ENCODE measurements at regions not wholly inside any gene's neighbourhood (a gene's known extent, or its start where the extent isn't known, plus 50 kb on each side); places are given as distances from the start of the nearest gene placed in this dataset.

DNA sequence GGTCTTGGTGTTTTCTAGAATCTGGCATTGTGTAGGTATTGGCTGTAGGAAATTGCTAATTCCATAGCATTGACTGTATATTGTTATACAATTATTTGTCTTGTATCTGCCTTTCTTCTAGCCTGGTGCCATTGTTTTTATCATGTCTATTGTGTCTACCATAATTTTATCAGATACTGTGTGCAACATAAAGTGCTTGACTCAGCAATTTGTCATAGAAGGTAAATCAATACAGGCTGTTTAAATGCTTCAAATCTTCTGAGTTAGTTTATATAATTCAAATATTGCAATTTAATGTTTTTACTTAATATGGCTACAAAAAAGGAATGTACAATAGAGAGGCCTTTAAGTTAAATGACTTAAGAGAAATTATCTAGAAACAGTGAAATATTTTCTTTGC is 263.3 kb upstream of the UGT8 start:
- H3K4me1 Mint-ChIP-seq, result no peaks in the 10 kb centered on the region
- no peaks in the 10 kb centered on the region for H3K36me3 Mint-ChIP-seq (ENCODE audit: low read depth)
- peak overlapping the region in 2 of 3 experiments; percentile 0 to 55 for H3K27ac Mint-ChIP-seq
- no peaks in the 10 kb centered on the region for H3K9me3 Mint-ChIP-seq
- H3K27me3 Mint-ChIP-seq (ENCODE audit: low read depth), result no peaks in the 10 kb centered on the region
- no peak overlapping the region for H3K4me3 Mint-ChIP-seq
- TF ChIP-seq, protein P1, sequence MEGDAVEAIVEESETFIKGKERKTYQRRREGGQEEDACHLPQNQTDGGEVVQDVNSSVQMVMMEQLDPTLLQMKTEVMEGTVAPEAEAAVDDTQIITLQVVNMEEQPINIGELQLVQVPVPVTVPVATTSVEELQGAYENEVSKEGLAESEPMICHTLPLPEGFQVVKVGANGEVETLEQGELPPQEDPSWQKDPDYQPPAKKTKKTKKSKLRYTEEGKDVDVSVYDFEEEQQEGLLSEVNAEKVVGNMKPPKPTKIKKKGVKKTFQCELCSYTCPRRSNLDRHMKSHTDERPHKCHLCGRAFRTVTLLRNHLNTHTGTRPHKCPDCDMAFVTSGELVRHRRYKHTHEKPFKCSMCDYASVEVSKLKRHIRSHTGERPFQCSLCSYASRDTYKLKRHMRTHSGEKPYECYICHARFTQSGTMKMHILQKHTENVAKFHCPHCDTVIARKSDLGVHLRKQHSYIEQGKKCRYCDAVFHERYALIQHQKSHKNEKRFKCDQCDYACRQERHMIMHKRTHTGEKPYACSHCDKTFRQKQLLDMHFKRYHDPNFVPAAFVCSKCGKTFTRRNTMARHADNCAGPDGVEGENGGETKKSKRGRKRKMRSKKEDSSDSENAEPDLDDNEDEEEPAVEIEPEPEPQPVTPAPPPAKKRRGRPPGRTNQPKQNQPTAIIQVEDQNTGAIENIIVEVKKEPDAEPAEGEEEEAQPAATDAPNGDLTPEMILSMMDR (IDR thresholded peaks at IDR 0.05; ENCODE audit: unreplicated experiment in 3 of 3), result no peak

DNA sequence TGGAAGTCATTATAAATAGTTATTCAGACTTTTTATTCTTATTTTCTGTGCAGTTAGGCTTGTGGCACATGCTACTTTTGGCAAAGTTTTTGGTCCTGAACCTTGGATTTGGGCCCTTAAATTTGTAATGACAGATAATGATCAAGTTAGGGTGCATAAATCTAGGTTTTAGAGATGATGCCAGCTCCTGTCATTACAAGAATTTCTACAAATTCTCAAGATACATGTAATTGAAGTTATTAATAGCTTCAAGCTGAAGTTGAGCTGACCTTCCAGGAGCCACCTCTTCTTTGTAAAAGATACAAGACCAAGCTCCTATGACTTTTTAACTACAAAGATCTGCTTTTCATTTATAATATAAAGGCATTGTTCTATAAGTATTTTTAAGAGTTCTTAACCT is 255.6 kb upstream of the UGT8 start:
- Mint-ChIP-seq H3K4me1 (no peaks in the 10 kb centered on the region), H3K27me3 (ENCODE audit: low read depth) (no peaks in the 10 kb centered on the region), H3K4me3 (no peak overlapping the region), H3K9me3 (no peaks in the 10 kb centered on the region), H3K36me3 (ENCODE audit: low read depth) (no peaks in the 10 kb centered on the region), H3K27ac (no peak overlapping the region)
- TF ChIP-seq, protein P1 (IDR thresholded peaks at IDR 0.05; ENCODE audit: unreplicated experiment in 3 of 3), result no peak

DNA sequence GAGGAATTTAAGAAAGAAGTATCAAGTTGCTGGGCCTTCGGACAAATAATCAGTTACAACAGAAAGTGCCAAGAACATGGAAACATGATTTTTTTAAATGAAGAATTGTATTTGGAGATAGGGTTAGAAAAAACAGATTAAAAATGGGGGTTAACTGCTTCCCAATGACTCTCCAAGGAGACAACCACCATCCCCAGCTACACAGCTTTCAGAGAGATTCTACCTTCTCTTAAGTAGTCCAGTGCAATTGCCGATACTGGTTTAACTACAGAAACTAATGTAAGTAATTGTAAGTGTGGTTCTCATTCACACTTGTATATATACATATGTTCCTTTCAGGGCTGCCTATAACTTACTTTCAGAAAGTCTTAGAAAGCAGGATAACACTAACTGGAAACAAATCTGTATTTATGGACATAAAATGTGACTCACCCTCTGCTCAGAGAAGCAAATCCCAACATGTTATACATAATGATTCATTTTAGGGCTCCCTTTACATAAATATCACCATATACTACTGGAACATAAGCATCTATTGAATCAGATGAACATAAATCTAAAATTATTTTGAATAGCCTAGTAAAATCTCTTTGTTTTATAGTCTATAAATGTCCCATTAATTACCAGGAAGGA is 248.9 kb upstream of the UGT8 start:
- no peaks in the 10 kb centered on the region for H3K36me3 Mint-ChIP-seq (ENCODE audit: low read depth)
- no peak overlapping the region for H3K27ac Mint-ChIP-seq
- no peaks in the 10 kb centered on the region for H3K27me3 Mint-ChIP-seq (ENCODE audit: low read depth)
- no peak overlapping the region for H3K4me3 Mint-ChIP-seq
- TF ChIP-seq, protein P1 (IDR thresholded peaks at IDR 0.05; ENCODE audit: unreplicated experiment in 3 of 3), result no peak
- H3K9me3 Mint-ChIP-seq, result peaks cover 14% of the 10 kb centered on the region
- H3K4me1 Mint-ChIP-seq, result no peaks in the 10 kb centered on the region

DNA sequence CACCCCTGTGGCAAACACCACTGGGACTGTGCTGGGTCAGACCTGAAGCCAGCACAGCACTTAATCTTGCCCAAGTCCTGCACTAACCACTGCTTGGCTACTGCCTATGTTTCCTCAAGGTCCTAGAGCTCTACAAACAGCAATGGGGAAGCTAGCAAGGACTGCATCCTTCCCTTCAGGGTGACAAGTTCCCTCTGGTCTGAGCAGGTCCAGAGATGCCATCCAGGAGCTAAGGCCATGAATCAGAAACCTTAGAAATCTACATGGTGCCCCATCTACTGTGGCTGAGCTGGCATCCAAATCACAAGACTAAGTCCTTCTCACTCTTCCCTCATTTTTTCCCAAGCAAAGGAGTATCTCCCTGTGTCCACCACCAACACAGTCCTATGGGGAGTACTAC is 239.7 kb upstream of the UGT8 start:
- no peak overlapping the region for H3K27ac Mint-ChIP-seq
- H3K27me3 Mint-ChIP-seq (ENCODE audit: low read depth), result no peaks in the 10 kb centered on the region
- no peaks in the 10 kb centered on the region for H3K4me1 Mint-ChIP-seq
- TF ChIP-seq, protein P1 (IDR thresholded peaks at IDR 0.05; ENCODE audit: unreplicated experiment in 3 of 3), result no peak
- H3K4me3 Mint-ChIP-seq, result no peak overlapping the region
- H3K36me3 Mint-ChIP-seq (ENCODE audit: low read depth), result no peaks in the 10 kb centered on the region
- peaks cover 3% of the 10 kb centered on the region for H3K9me3 Mint-ChIP-seq

DNA sequence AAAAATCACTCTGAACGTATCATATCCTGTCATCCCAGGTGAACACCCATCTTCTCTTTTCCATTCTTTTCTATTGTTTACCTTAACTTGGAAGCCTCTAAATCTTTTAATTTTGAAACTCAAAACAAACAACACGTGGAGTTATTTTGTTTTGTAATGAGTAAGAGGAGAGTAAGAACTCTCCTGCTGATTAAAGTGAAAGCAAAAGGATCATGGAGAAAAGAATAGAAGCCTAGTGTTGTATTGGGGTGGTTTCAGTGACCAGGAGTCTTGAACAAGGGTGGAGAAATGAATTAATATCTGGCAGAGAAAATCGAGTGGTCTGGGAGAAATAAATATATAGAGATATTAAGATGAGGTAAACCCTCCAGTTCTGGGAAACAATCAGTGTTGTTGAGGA is 237.4 kb upstream of the UGT8 start:
- Mint-ChIP-seq H3K9me3 (no peaks in the 10 kb centered on the region), H3K27me3 (ENCODE audit: low read depth) (no peaks in the 10 kb centered on the region), H3K4me1 (no peaks in the 10 kb centered on the region), H3K27ac (no peak overlapping the region), H3K36me3 (ENCODE audit: low read depth) (no peaks in the 10 kb centered on the region), H3K4me3 (no peak overlapping the region)
- TF ChIP-seq, protein P1 (IDR thresholded peaks at IDR 0.05; ENCODE audit: unreplicated experiment in 3 of 3), result no peak

DNA sequence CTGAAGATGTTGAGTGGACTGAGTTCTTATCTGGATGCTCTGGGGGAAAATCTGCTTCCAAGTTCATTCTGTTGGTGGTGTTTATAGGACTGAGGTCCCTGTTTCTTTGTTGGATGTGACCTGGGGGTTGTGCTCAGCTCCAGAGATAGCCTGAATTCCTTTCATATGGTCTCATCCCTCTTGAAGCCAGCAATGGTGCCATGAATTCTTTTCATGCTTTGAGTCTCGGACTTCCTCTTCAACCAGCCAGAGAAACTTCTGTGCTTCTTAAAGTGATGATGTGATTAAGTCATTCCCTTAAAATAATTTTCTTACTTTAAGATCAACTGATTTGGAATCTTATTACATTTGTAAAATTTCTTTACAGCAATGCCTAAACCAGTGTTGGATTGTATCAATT is 233.8 kb upstream of the UGT8 start:
- H3K27me3 Mint-ChIP-seq (ENCODE audit: low read depth), result no peaks in the 10 kb centered on the region
- no peak overlapping the region for H3K4me3 Mint-ChIP-seq
- no peaks in the 10 kb centered on the region for H3K4me1 Mint-ChIP-seq
- no peaks in the 10 kb centered on the region for H3K36me3 Mint-ChIP-seq (ENCODE audit: low read depth)
- TF ChIP-seq, protein P1 (IDR thresholded peaks at IDR 0.05; ENCODE audit: unreplicated experiment in 3 of 3), result no peak
- H3K27ac Mint-ChIP-seq, result no peak overlapping the region
- no peaks in the 10 kb centered on the region for H3K9me3 Mint-ChIP-seq
